Vagina (tissue), 2 donors: ENCODE measurements at regions not wholly inside any gene's neighbourhood (a gene's known extent, or its start where the extent isn't known, plus 50 kb on each side); places are given as distances from the start of the nearest gene placed in this dataset.

Source experiments
- POLR2AphosphoS5 ChIP-seq, 2 donors: sonication (generic); formaldehyde crosslinking; IDR thresholded peaks; one replicate each; pipeline ENCODE4 v1.9.0; 2017; ENCODE audit warnings: antibody characterized with exemption in 2 of 2, mild to moderate bottlenecking in 2 of 2, low read depth in 1 of 2; ENCODE audit not compliant: insufficient read depth in 1 of 2
- TF ChIP-seq, protein P1 (sequence below), 3 experiments: fragments of 450-650 bp in 2 of 3; fragments of 200-600 bp in 1 of 3; sonication (generic) in 1 of 3; IDR thresholded peaks; one replicate each; pipeline ENCODE4 v1.5.1; 2017 to 2019; ENCODE audit warnings: antibody characterized with exemption in 3 of 3, mild to moderate bottlenecking in 2 of 3, moderate library complexity in 2 of 3

DNA sequence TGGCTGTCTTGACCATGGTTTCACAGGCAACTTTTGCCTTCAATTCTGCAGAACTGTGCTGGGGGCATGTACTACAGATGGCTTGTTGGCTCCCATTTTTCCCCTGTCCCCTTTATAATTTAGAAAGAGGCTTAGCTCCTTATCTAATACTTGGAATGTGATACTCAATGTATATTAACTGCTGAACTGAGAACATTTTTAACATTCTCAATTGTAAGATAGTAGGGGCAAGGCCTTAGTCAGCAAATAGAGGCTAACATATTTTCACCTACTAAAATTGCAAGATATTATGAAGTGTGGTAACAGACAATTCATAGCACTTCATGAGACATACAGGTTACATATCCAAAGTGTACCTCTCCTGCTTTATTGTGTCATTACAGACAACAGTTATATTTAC lies 118.1 kb upstream of the ZNF366 start:
- no peak for TF ChIP-seq POLR2AphosphoS5 (IDR thresholded peaks at IDR 0.05; ENCODE audit: insufficient read depth in 1 of 2, low read depth in 1 of 2)
- TF ChIP-seq, protein P1, sequence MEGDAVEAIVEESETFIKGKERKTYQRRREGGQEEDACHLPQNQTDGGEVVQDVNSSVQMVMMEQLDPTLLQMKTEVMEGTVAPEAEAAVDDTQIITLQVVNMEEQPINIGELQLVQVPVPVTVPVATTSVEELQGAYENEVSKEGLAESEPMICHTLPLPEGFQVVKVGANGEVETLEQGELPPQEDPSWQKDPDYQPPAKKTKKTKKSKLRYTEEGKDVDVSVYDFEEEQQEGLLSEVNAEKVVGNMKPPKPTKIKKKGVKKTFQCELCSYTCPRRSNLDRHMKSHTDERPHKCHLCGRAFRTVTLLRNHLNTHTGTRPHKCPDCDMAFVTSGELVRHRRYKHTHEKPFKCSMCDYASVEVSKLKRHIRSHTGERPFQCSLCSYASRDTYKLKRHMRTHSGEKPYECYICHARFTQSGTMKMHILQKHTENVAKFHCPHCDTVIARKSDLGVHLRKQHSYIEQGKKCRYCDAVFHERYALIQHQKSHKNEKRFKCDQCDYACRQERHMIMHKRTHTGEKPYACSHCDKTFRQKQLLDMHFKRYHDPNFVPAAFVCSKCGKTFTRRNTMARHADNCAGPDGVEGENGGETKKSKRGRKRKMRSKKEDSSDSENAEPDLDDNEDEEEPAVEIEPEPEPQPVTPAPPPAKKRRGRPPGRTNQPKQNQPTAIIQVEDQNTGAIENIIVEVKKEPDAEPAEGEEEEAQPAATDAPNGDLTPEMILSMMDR (IDR thresholded peaks at IDR 0.05), result no peak
